ENCODE measurements at regions not wholly inside any gene's neighbourhood (a gene's known extent, or its start where the extent isn't known, plus 50 kb on each side); places are given as distances from the start of the nearest gene placed in this dataset.

GRCh38 chr6:4585682-4586468, 190.3 kb upstream of the CDYL start:
- no peak for DNase-seq

- no peak for DNase-seq
These were observed 191.4 kb upstream of the CDYL start for GRCh38 chr6:4584801-4585200.

GRCh38 chr6:4582506-4583417, 193.4 kb upstream of the CDYL start:
- DNase-seq, result no peak

- DNase-seq, result no peak
These were observed 194.5 kb upstream of the CDYL start for GRCh38 chr6:4581468-4582385.

- no peak for DNase-seq
These were observed 195.8 kb upstream of the CDYL start for GRCh38 chr6:4580361-4580760.

GRCh38 chr6:4577406-4577805, 198.8 kb upstream of the CDYL start:
- no peak for DNase-seq

DNA sequence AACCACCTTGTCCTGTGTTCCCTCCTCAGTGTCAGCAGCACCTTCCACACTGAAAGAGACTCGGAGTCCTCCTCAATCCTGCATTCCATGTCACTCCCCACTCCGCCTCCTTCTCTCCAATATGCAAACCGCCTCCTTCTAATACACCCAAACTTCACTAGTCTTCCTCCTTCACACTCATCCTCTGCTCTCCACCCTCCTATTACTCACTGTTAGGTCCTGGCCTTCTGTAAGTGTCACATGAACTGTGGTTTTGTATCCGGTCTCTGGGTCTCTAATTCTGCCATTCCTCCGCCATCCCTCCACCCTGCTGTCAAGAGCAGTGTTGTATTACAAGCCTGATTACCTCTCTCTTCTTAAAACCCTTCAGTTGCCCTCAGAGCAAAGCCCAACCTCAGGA, 200.5 kb upstream of the CDYL start:
- no peak for DNase-seq

GRCh38 chr6:4574007-4574406, 202.2 kb upstream of the CDYL start:
- DNase-seq, result no peak

DNA sequence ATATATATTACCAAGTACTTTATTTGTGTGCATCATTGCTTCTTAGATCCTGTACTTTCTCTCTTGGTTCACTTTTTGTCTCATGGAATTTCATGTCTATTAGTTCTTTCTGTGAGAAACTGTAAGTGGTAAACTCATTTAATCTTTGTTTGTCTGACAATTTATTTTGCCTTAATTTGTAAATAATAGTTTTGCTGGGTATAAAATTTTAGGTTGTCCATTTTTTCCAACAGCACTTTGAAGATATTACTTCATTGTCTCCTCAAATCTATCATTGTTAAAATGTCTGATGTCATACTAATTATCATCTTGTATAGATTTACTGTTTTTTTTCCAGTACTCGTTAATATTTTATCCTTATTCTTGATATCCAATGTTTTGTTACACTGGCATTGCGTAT, 205.2 kb upstream of the CDYL start:
- DNase-seq, result no peak

- no peak for DNase-seq
These were observed 208.1 kb upstream of the CDYL start for GRCh38 chr6:4568138-4568537.

DNA sequence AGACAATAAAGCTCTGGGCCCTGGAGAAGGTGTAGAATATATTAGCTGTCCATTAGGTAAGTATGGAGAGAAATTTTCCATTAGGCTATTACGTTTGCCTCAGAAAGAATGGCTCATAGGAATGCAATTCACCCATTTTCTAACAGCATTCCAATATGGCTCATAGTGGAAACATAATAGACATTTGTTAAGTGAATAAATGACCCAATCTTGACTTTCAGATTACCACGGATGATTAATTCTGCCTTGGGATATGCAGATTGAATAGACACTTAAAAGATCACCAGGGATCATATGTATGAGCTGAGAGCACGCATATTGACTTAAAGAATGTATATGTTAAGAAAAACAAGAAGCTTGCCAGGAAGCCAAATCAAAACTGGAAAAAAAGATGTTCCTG, 209.1 kb upstream of the CDYL start:
- no peak for DNase-seq

DNA sequence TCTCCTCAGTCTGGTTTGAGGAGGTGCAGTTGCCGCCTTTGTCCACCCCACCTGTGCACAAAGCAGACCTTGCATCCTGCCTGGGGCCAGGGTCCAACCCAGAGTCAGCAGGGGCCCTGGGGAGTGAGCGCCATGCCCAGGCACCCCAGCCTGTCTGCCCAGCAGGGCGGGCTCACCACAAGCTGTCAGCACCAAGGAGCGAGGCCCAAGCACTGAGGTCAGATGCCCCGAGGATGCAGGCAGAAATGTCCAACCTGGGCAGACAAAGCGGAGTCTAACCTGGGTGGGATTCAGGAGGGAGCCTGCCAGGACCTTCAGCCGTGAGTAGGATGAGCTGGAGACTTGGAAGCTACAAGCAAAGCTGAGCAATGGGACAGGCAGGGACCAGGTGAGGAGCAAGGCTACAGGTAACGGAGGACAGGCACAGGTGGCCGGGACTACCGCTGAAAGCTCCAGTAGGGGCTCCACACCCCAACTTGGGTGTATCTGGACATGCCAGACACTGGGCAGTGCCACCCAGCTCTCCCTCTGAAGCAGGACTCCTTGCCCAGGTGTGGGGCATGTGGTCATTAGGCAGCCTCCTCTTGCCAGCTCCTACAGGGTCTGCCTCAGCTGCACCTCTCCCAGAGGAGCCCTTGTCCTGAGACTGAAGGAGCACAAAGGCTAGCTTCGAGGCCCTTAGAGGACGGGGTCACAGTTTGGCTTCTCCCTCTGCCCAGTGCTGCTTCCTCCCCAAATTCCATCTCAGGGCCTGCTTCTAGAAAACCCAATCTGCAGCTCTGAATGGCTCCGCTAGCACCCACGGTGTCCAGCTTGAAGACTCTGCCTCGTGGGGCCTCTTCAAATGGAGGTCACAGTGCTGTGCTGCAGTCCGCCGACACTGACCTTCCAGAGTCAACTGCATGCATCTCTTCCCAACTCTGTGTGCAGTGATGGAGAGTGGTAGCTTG, 210.6 kb upstream of the CDYL start:
- DNase-seq, result no peak

DNA sequence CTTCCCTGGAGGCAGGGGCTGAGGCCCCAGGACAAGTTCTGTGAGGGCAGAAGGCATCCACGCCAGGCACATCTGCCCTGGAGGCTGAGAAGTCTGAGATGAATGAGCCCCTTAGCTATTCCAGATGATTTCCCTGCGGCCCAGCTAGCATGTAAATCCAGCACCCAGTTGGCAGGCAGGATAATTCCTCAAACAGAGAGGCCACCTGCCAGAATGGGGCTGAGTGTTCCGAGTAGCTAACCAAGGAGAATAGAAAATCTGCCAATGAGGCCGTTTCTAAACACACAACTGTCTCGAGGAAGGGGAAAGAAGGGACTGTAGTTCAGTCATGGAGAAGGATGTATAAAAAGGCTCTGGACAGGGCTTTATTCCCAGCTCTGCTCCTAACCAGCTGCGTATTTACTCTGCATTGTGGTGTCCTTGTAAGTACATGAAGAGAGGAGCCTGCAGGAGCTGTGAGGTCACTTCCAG, 211.4 kb upstream of the CDYL start:
- no peak for DNase-seq

DNA sequence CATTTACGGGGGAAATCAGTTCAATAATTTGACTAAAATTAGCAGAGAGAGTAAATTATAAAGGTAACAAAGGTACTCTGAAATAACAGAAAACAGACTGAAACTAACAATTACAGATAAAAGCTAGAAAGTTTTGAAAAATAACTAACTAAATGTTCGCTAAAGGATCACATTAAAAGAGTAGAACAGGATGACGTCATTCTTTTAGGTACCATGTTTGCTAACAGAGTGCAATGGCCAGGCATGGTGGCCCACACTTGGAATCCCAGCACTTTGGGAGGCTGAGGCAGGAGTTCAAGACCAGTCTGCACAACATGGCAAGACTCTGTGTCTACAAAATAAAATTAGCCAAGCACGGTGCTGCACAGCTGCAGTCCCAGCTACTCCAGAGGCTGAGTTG, 212.3 kb upstream of the CDYL start:
- no peak for DNase-seq

GRCh38 chr6:4563156-4563555, 213.0 kb upstream of the CDYL start:
- DNase-seq, result no peak

GRCh38 chr6:4561773-4562400, 214.3 kb upstream of the CDYL start:
- DNase-seq, result no peak

DNA sequence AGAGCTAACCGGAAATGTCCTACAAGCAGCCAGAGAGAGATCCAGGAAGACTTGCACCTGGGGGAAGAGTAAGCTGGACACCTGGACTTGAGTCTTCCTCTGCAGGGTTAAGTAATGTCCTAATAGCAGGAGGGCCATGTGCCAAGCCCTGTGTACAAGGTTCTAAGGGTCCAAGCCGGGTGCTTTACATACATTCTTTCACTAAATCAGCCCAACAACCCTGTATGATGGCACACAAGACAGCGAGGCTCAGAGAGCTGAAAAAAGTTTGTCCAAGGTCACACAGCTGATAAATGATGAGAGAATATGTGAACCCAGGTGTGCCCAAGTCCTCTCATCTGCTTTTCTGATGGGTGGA, 215.1 kb upstream of the CDYL start:
- no peak for DNase-seq

DNA sequence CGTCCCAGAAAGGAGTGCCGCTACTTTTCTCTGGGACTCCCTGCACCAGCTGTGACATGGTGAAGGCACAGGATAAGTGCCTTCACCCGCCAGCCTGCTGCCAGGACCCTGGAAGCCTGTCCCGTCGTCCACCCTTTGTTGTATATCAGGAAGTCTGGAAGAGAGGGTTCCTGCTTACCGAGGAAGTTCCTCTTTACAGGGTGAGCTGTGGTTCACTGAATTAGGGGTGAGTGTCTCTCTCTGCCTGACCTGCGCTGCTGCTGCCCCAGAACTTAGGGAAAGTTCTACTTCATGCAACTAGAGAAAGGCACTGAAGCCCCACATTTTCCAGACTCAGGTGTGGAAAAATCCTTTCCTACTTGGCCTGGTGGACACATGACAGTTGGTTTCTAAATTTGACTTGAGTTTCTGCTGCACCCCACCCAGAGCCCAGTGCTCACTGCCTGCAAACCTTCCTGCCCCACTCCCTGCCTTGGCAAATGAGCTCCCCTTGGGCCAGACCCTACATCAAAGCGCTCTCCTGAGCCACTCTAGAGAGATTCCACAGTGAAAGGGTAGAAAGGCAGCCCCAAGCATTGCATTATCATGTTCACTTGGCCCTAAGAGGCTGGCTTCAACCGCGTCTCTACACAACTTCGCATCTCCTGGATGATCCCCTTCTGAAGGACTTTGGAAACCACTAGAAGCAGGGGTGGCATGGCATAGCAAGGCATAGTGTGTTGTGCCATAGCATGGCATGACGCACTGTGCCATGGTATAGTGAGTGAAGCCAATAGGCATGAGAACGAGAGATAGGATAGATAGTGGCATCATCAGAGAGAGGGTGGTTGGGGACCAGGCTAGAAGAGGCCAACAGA, 215.8 kb upstream of the CDYL start:
- no peak for DNase-seq

GRCh38 chr6:4559281-4559875, 216.8 kb upstream of the CDYL start:
- no peak for DNase-seq

GRCh38 chr6:4554645-4555044, 221.6 kb upstream of the CDYL start:
- DNase-seq, result no peak
